Vagina (tissue), 2 donors: ENCODE measurements at regions not wholly inside any gene's neighbourhood (a gene's known extent, or its start where the extent isn't known, plus 50 kb on each side); places are given as distances from the start of the nearest gene placed in this dataset.

Experiments
- DNase-seq, 2 donors: peaks; one replicate each; pipeline ENCODE4 v3.0.0-alpha.2; 2017; ENCODE audit errors: extremely low spot score in 2 of 2
- H3K27ac ChIP-seq: fragments of 200-600 bp; sonication (generic); one replicate; pipeline ENCODE4 v1.5.1; 2019
- H3K27me3 ChIP-seq: fragments of 200-600 bp; sonication (generic); one replicate; pipeline ENCODE4 v1.5.1; 2019
- H3K36me3 ChIP-seq, 2 donors: fragments of 200-600 bp; sonication (generic); one replicate each; pipeline ENCODE4 v1.5.1; 2017 to 2019
- H3K4me1 ChIP-seq: fragments of 200-600 bp; sonication (generic); one replicate; pipeline ENCODE4 v1.5.1; 2019
- H3K4me3 ChIP-seq, 2 donors: fragments of 200-600 bp; sonication (generic); 1 replicate in 1 of 2; 2 replicates in 1 of 2; pipeline ENCODE4 v1.5.1; 2016 to 2019
- H3K9me3 ChIP-seq: fragments of 200-600 bp; sonication (generic); one replicate; pipeline ENCODE4 v1.5.1; 2019
- CTCF ChIP-seq, 3 experiments: fragments of 450-650 bp in 2 of 3; fragments of 200-600 bp in 1 of 3; sonication (generic) in 1 of 3; IDR thresholded peaks; one replicate each; pipeline ENCODE4 v1.5.1; 2017 to 2019; ENCODE audit warnings: antibody characterized with exemption in 3 of 3, mild to moderate bottlenecking in 2 of 3, moderate library complexity in 2 of 3
- POLR2A ChIP-seq, 2 donors: fragments of 450-650 bp; IDR thresholded peaks; one replicate each; pipeline ENCODE4 v1.6.1; 2017; ENCODE audit warnings: antibody characterized with exemption in 2 of 2, mild to moderate bottlenecking in 2 of 2, moderate library complexity in 2 of 2
- POLR2AphosphoS5 ChIP-seq, 2 donors: sonication (generic); formaldehyde crosslinking; IDR thresholded peaks; one replicate each; pipeline ENCODE4 v1.9.0; 2017; ENCODE audit warnings: antibody characterized with exemption in 2 of 2, mild to moderate bottlenecking in 2 of 2, low read depth in 1 of 2; ENCODE audit not compliant: insufficient read depth in 1 of 2
- intact Hi-C: fragments of 100-400 bp; cut with DNase I; formaldehyde crosslinking; loops from one replicate; pipeline ENCODE4 v1.15.1; 2023

DNA sequence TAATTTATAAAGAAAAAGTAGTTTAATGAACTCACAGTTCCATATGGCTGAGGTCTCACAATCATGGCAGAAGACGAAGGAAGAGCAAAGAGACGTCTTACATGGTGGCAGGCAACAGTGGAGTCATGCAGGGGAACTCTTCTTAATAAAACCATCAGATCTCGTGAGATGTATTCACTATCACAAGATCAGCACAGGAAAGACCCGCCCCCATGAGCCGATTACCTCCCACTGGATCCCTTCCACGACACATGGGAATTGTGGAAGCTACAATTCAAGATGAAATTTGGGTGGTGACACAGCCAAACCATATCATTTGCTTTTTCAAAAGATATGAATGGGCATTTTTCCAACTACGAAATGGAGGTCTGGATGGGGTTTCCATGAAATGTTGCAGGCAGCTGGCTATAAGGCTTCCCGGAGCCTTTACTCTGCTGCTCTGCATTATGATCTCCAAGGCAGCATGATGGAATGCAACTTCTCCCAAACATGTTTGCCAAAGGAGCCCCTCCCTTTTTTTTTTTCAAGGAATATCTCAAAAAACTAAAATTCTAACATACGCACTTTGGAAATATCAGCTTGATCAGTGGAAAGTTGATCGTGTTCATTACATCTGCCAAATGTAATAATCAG lies 189.7 kb downstream of the MEX3B start:
- intact Hi-C loops, result no loop called here
- no peaks in the 10 kb centered on the region for H3K36me3 ChIP-seq
- H3K27ac ChIP-seq, result no peak overlapping the region
- no peaks in the 10 kb centered on the region for H3K27me3 ChIP-seq
- no peak overlapping the region for H3K4me3 ChIP-seq
- H3K9me3 ChIP-seq, result no peaks in the 10 kb centered on the region
- DNase-seq, result no peak
- no peaks in the 10 kb centered on the region for H3K4me1 ChIP-seq
- TF ChIP-seq POLR2AphosphoS5 (IDR thresholded peaks at IDR 0.05; ENCODE audit: insufficient read depth in 1 of 2, low read depth in 1 of 2) (no peak), CTCF (IDR thresholded peaks at IDR 0.05) (no peak), POLR2A (IDR thresholded peaks at IDR 0.05) (no peak)

DNA sequence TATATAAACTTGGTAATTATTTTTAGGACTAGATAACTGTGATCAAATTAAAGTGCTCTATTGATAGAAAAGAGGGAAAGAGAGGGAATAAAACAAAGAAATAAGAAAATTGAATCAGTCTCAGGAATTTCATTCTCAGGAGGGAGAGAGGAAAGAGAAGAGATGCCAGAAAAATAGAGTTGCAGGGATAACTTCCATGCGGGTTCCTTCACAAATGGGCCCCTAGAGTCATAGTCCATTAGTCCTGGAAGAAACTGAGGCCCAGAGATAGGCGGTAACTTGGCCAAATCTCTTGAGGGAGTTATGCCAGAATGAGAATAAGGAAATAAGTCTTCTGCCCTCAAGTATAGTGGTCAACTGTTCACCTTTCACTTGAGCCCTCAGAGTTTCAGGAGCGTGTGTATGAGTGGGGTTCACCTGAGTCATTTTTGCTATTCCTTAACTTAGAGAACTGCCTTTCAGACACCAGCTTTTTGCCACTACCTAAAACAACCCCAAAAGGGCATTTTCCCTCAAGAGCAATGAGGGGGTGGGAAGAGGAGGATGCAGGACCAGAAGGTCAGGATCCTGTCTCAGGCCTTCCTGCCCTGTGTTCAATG lies 192.6 kb downstream of the MEX3B start:
- H3K36me3 ChIP-seq, result no peaks in the 10 kb centered on the region
- intact Hi-C loops, result no loop called here
- TF ChIP-seq CTCF (IDR thresholded peaks at IDR 0.05) (no peak), POLR2A (IDR thresholded peaks at IDR 0.05) (no peak), POLR2AphosphoS5 (IDR thresholded peaks at IDR 0.05; ENCODE audit: insufficient read depth in 1 of 2, low read depth in 1 of 2) (no peak)
- no peaks in the 10 kb centered on the region for H3K9me3 ChIP-seq
- no peaks in the 10 kb centered on the region for H3K4me1 ChIP-seq
- H3K27me3 ChIP-seq, result no peaks in the 10 kb centered on the region
- DNase-seq, result no peak
- no peak overlapping the region for H3K4me3 ChIP-seq
- H3K27ac ChIP-seq, result no peak overlapping the region

DNA sequence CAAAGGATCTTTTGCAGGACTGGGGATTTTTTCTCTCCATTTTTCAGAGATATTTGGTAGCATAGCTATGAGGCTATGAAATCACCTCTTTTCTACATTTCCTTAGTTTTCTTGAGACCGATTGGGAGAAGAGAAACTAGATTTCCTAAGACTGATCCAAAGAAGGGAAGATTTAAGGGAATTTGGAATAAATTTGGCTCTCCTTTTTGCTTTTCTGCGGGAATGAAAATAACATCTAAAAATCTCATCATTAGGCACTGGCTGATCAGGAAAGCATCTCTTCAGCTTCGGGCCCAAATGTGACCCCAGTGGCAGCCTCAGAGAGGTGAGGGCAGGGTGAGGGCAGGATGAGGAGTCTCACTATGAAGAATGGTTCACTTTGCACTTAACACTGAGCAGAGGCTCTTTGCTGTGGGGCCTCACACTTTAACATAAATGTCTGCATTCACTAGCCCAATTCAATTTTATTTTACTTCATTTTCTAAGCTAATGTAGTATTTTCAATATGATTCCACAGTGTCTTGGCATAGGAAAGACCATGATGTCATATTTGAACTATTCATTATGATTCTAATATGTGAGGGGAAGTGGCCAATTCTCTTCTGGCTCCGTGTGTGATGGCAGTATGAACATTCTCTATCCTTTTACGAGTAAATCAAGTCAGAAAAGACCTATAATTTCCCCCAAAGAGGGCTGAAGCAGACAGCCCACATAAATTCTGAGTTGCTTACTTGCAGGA lies 193.2 kb downstream of the MEX3B start:
- DNase-seq, result no peak
- Histone ChIP-seq H3K4me3 (no peak overlapping the region), H3K27ac (no peak overlapping the region), H3K27me3 (no peaks in the 10 kb centered on the region), H3K9me3 (no peaks in the 10 kb centered on the region), H3K36me3 (no peaks in the 10 kb centered on the region), H3K4me1 (no peaks in the 10 kb centered on the region)
- no peak for TF ChIP-seq POLR2AphosphoS5 (IDR thresholded peaks at IDR 0.05; ENCODE audit: insufficient read depth in 1 of 2, low read depth in 1 of 2)
- TF ChIP-seq CTCF (IDR thresholded peaks at IDR 0.05), result no peak
- TF ChIP-seq POLR2A (IDR thresholded peaks at IDR 0.05), result no peak
- intact Hi-C loops, result no loop called here

DNA sequence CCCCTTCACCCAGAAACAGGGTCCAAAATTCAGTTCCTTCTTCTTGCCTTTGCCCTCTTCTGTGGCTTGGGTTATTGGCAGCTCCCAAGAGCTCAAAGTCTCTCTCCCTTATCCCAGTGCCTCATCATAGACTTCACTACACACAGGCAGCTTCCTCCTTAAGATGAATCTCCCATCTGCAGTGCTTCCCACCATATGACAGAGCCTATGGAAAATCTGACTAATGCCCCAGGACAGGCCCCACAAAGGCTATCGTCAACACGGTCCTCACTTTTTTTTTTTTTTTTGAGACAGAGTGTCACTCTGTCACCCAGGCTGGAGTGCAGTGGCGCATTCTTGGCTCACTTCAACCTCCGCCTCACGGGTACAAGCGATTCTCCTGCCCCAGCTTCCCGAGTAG lies 194.1 kb downstream of the MEX3B start:
- intact Hi-C loops, result no loop called here
- no peak for DNase-seq
- Histone ChIP-seq H3K27ac (no peak overlapping the region), H3K4me1 (no peaks in the 10 kb centered on the region), H3K27me3 (no peaks in the 10 kb centered on the region), H3K4me3 (no peak overlapping the region), H3K36me3 (no peaks in the 10 kb centered on the region), H3K9me3 (no peaks in the 10 kb centered on the region)
- TF ChIP-seq CTCF (IDR thresholded peaks at IDR 0.05) (no peak), POLR2A (IDR thresholded peaks at IDR 0.05) (no peak), POLR2AphosphoS5 (IDR thresholded peaks at IDR 0.05; ENCODE audit: insufficient read depth in 1 of 2, low read depth in 1 of 2) (no peak)

GRCh38 chr15:81851325-81851724 lies 194.5 kb downstream of the MEX3B start:
- Histone ChIP-seq H3K4me3 (no peak overlapping the region), H3K36me3 (no peaks in the 10 kb centered on the region), H3K27me3 (no peaks in the 10 kb centered on the region), H3K9me3 (no peaks in the 10 kb centered on the region), H3K4me1 (no peaks in the 10 kb centered on the region), H3K27ac (no peak overlapping the region)
- intact Hi-C loops, result no loop called here
- TF ChIP-seq POLR2A (IDR thresholded peaks at IDR 0.05) (no peak), CTCF (IDR thresholded peaks at IDR 0.05) (no peak), POLR2AphosphoS5 (IDR thresholded peaks at IDR 0.05; ENCODE audit: insufficient read depth in 1 of 2, low read depth in 1 of 2) (no peak)
- no peak for DNase-seq
